SK-N-SH treated with all-trans-retinoic acid at 6 μM for 48 hours (cell line): ENCODE measurements at regions not wholly inside any gene's neighbourhood (a gene's known extent, or its start where the extent isn't known, plus 50 kb on each side); places are given as distances from the start of the nearest gene placed in this dataset.

Experiments
- ATAC-seq: fragments of 200-7000 bp; cut with Tn5 transposase; 3 replicates; pipeline ENCODE4 v1.9.1; 2020; ENCODE audit warnings: mild to moderate bottlenecking, moderate library complexity
- ARNTL ChIP-seq: fragments of 450-650 bp; formaldehyde crosslinking; IDR thresholded peaks from 2 replicates; pipeline ENCODE4 v1.5.0; 2020; ENCODE audit warnings: low read depth, mild to moderate bottlenecking, moderate library complexity, borderline replicate concordance
- CSDC2 ChIP-seq: fragments of 250-450 bp; sonication (Bioruptor Pico); IDR thresholded peaks from 2 replicates; pipeline ENCODE4 v1.5.0; 2020; ENCODE audit warnings: mild to moderate bottlenecking, moderate library complexity
- ESRRG ChIP-seq: fragments of 250-450 bp; sonication (Bioruptor Pico); IDR thresholded peaks from 2 replicates; pipeline ENCODE4 v1.6.1; 2021; ENCODE audit warnings: mild to moderate bottlenecking
- GLIS3 ChIP-seq: fragments of 250-450 bp; sonication (Bioruptor Pico); IDR thresholded peaks from 2 replicates; pipeline ENCODE4 v1.5.0; 2020; ENCODE audit warnings: mild to moderate bottlenecking, moderate library complexity
- ISL1 ChIP-seq: fragments of 250-450 bp; sonication (Bioruptor Pico); IDR thresholded peaks from 2 replicates; pipeline ENCODE4 v2.1.2; 2022; ENCODE audit warnings: mild to moderate bottlenecking, moderate library complexity
- OSR1 ChIP-seq: fragments of 250-450 bp; sonication (Bioruptor Pico); IDR thresholded peaks from 2 replicates; pipeline ENCODE4 v1.8.0; 2022; ENCODE audit warnings: moderate library complexity, mild to moderate bottlenecking, inconsistent platforms
- PPARA ChIP-seq: fragments of 250-450 bp; sonication (Bioruptor Pico); IDR thresholded peaks from 2 replicates; pipeline ENCODE4 v1.5.0; 2020; ENCODE audit warnings: mild to moderate bottlenecking, borderline replicate concordance
- RARB ChIP-seq: fragments of 250-450 bp; sonication (Bioruptor Pico); IDR thresholded peaks from 2 replicates; pipeline ENCODE4 v1.8.0; 2021; ENCODE audit warnings: mild to moderate bottlenecking, moderate library complexity
- SNAI2 ChIP-seq: fragments of 250-450 bp; sonication (Bioruptor Pico); IDR thresholded peaks from 2 replicates; pipeline ENCODE4 v1.5.0; 2020; ENCODE audit warnings: mild to moderate bottlenecking, moderate library complexity
- TCF4 ChIP-seq: fragments of 250-450 bp; sonication (Bioruptor Pico); IDR thresholded peaks from 2 replicates; pipeline ENCODE4 v1.8.0; 2021; ENCODE audit warnings: mild to moderate bottlenecking, moderate library complexity, borderline replicate concordance
- TOX ChIP-seq: fragments of 250-450 bp; sonication (Bioruptor Pico); IDR thresholded peaks from 2 replicates; pipeline ENCODE4 v1.8.0; 2021; ENCODE audit warnings: mild to moderate bottlenecking, moderate library complexity, borderline replicate concordance
- ZC3H10 ChIP-seq: fragments of 250-450 bp; sonication (Bioruptor Pico); IDR thresholded peaks from 2 replicates; pipeline ENCODE4 v1.5.1; 2021; ENCODE audit warnings: mild to moderate bottlenecking, moderate library complexity
- ZFP3 ChIP-seq: fragments of 250-450 bp; sonication (Bioruptor Pico); IDR thresholded peaks from 2 replicates; pipeline ENCODE4 v1.5.0; 2020; ENCODE audit warnings: mild to moderate bottlenecking, moderate library complexity
- ZFP30 ChIP-seq: fragments of 450-650 bp; formaldehyde crosslinking; IDR thresholded peaks from 2 replicates; pipeline ENCODE4 v1.5.0; 2022; ENCODE audit warnings: mild to moderate bottlenecking, moderate library complexity
- ZNF565 ChIP-seq: fragments of 450-650 bp; formaldehyde crosslinking; conservative IDR thresholded peaks from 2 replicates; pipeline ENCODE4 v1.5.0; 2020; ENCODE audit warnings: low read depth, mild to moderate bottlenecking, moderate library complexity
- ZNF70 ChIP-seq: fragments of 450-650 bp; formaldehyde crosslinking; IDR thresholded peaks from 2 replicates; pipeline ENCODE4 v1.5.0; 2020; ENCODE audit warnings: mild to moderate bottlenecking, moderate library complexity
- ZNF8 ChIP-seq: fragments of 450-650 bp; formaldehyde crosslinking; IDR thresholded peaks from 2 replicates; pipeline ENCODE4 v1.5.0; 2020; ENCODE audit warnings: mild to moderate bottlenecking, moderate library complexity
- TF ChIP-seq, protein P1 (sequence below): fragments of 250-450 bp; sonication (Bioruptor Pico); IDR thresholded peaks from 2 replicates; pipeline ENCODE4 v1.8.0; 2021; ENCODE audit warnings: low read depth, mild to moderate bottlenecking, moderate library complexity, borderline replicate concordance
- TF ChIP-seq, protein P2 (sequence below): fragments of 250-450 bp; sonication (Bioruptor Pico); IDR thresholded peaks from 2 replicates; pipeline ENCODE4 v1.5.1; 2020; ENCODE audit warnings: low read depth, mild to moderate bottlenecking, moderate library complexity
- TF ChIP-seq, protein P3 (sequence below): fragments of 250-450 bp; sonication (Bioruptor Pico); IDR thresholded peaks from 2 replicates; pipeline ENCODE4 v1.8.0; 2020; ENCODE audit warnings: mild to moderate bottlenecking, moderate library complexity, borderline replicate concordance
- TF ChIP-seq, protein P4 (sequence below): fragments of 250-450 bp; sonication (Bioruptor Pico); IDR thresholded peaks from 2 replicates; pipeline ENCODE4 v1.5.0; 2020; ENCODE audit warnings: mild to moderate bottlenecking, moderate library complexity

DNA sequence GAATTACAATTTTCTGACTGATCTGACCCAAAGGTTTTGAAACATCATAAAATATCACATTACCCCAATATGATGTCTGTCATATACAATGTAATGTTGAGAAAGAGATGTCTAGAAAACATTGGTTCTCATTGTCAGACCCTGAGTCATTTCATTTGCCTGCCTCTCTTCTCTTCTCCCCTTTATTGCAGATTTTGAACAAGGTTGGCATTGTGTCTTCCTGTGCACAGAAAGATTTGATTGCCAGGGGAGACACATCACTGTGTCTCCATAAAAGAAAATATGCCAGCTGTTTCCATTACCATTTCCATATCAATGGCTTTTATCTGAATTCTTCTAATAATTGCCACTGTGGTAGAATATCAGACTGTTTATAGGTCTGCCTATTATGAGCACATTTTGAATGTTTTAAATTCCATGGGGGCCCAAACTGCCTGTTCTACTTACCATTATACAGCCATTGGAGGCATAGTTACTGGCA, 65.6 kb downstream of the IFI44 start:
- peak; percentile 62 for ATAC-seq
- TF ChIP-seq, protein P1, sequence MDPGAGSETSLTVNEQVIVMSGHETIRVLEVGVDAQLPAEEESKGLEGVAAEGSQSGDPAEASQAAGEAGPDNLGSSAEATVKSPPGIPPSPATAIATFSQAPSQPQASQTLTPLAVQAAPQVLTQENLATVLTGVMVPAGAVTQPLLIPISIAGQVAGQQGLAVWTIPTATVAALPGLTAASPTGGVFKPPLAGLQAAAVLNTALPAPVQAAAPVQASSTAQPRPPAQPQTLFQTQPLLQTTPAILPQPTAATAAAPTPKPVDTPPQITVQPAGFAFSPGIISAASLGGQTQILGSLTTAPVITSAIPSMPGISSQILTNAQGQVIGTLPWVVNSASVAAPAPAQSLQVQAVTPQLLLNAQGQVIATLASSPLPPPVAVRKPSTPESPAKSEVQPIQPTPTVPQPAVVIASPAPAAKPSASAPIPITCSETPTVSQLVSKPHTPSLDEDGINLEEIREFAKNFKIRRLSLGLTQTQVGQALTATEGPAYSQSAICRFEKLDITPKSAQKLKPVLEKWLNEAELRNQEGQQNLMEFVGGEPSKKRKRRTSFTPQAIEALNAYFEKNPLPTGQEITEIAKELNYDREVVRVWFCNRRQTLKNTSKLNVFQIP: no peak
- TF ChIP-seq ZNF70 (CRISPR knock-in tag) (no peak), ISL1 (CRISPR knock-in tag) (peak; percentile 97), GLIS3 (CRISPR knock-in tag) (peak; percentile 63; the same call in 1 of the 2 replicates), TOX (CRISPR knock-in tag) (no peak), RARB (CRISPR knock-in tag) (no peak), ARNTL (CRISPR knock-in tag) (no peak), CSDC2 (CRISPR knock-in tag) (no peak), TCF4 (CRISPR knock-in tag) (no peak), ZC3H10 (no peak), PPARA (CRISPR knock-in tag) (no peak)
- TF ChIP-seq, protein P2, sequence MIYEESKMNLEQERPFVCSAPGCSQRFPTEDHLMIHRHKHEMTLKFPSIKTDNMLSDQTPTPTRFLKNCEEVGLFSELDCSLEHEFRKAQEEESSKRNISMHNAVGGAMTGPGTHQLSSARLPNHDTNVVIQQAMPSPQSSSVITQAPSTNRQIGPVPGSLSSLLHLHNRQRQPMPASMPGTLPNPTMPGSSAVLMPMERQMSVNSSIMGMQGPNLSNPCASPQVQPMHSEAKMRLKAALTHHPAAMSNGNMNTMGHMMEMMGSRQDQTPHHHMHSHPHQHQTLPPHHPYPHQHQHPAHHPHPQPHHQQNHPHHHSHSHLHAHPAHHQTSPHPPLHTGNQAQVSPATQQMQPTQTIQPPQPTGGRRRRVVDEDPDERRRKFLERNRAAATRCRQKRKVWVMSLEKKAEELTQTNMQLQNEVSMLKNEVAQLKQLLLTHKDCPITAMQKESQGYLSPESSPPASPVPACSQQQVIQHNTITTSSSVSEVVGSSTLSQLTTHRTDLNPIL (CRISPR knock-in tag): no peak; the same call in 1 of the 2 replicates
- TF ChIP-seq, protein P3, sequence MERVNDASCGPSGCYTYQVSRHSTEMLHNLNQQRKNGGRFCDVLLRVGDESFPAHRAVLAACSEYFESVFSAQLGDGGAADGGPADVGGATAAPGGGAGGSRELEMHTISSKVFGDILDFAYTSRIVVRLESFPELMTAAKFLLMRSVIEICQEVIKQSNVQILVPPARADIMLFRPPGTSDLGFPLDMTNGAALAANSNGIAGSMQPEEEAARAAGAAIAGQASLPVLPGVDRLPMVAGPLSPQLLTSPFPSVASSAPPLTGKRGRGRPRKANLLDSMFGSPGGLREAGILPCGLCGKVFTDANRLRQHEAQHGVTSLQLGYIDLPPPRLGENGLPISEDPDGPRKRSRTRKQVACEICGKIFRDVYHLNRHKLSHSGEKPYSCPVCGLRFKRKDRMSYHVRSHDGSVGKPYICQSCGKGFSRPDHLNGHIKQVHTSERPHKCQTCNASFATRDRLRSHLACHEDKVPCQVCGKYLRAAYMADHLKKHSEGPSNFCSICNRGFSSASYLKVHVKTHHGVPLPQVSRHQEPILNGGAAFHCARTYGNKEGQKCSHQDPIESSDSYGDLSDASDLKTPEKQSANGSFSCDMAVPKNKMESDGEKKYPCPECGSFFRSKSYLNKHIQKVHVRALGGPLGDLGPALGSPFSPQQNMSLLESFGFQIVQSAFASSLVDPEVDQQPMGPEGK (CRISPR knock-in tag): peak; percentile 42; the same call in 1 of the 2 replicates

DNA sequence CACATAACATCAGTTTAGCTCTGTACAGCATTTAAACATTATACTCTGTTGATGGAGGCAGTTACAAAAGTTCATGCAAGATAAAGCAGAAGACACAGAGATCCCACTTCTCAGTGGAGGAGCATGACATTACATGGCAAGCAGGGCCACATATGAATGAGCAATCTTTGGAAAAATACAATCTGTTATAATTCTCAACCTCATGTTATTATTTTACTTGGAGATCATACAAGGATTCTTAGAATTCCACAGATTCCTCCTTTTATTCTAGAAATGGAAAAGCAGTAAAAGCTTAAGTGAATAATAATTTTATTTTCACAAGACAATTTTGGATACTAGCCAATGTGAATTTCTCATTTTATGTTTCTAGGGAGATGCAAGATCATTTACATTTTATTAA, 66.6 kb downstream of the IFI44 start:
- TF ChIP-seq ZFP30 (CRISPR knock-in tag) (no peak), ISL1 (CRISPR knock-in tag) (peak; percentile 95)
- ATAC-seq: peak; percentile 38

DNA sequence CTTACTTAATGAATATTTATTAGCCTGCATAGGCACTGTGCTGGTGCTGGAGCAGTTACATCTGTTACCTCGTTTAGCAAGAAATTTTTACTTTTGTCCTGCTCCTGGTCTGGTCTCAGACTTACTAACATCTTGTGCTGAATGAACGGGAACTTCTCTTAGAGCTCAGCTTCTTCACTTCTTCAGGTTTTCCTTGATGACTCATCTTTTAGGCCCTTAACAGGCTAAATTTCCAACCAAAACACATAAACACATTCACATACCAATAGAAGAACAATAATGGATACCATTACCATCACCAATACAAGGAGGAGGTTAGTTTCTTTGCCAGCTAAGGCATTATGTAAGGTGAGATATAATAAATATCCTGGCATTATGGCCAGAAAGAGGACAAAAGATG, 68.9 kb downstream of the IFI44 start:
- no peak for TF ChIP-seq TCF4 (CRISPR knock-in tag)
- no peak for TF ChIP-seq ISL1 (CRISPR knock-in tag)
- TF ChIP-seq PPARA (CRISPR knock-in tag): no peak
- TF ChIP-seq ZNF565 (CRISPR knock-in tag): no peak
- TF ChIP-seq RARB (CRISPR knock-in tag): no peak
- TF ChIP-seq TOX (CRISPR knock-in tag): no peak
- TF ChIP-seq GLIS3 (CRISPR knock-in tag): no peak
- no peak for TF ChIP-seq ZNF70 (CRISPR knock-in tag)
- no peak for TF ChIP-seq ZNF8
- no peak for TF ChIP-seq SNAI2
- TF ChIP-seq ESRRG (CRISPR knock-in tag): no peak
- TF ChIP-seq, protein P2 (CRISPR knock-in tag): no peak
- no peak for TF ChIP-seq ARNTL (CRISPR knock-in tag)
- TF ChIP-seq, protein P3 (CRISPR knock-in tag): no peak
- ATAC-seq: no peak

DNA sequence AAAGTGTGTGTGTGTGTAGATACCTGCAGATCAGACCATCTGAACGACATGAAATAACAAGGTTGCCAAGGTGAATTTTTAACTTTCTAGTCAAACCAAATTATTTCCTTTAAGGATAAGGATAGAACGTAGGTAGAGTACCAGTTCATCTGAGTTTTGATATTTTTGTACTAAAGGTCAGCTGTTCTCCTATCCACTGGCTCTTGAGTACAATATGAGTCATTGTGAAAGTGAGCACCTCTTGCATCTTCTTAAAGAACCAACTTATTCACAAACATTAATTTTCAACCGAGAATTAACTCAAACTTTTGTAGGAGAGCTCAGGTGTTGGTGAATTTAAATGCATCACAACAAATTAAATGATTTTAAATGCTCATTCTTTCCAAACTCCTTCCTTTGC, 71.5 kb downstream of the IFI44 start:
- no peak for ATAC-seq
- TF ChIP-seq, protein P3 (CRISPR knock-in tag): no peak
- TF ChIP-seq ZNF8 (no peak), OSR1 (no peak), ZFP3 (CRISPR knock-in tag) (no peak), ESRRG (CRISPR knock-in tag) (no peak), TOX (CRISPR knock-in tag) (no peak)
- TF ChIP-seq, protein P2 (CRISPR knock-in tag): no peak
- TF ChIP-seq, protein P4, sequence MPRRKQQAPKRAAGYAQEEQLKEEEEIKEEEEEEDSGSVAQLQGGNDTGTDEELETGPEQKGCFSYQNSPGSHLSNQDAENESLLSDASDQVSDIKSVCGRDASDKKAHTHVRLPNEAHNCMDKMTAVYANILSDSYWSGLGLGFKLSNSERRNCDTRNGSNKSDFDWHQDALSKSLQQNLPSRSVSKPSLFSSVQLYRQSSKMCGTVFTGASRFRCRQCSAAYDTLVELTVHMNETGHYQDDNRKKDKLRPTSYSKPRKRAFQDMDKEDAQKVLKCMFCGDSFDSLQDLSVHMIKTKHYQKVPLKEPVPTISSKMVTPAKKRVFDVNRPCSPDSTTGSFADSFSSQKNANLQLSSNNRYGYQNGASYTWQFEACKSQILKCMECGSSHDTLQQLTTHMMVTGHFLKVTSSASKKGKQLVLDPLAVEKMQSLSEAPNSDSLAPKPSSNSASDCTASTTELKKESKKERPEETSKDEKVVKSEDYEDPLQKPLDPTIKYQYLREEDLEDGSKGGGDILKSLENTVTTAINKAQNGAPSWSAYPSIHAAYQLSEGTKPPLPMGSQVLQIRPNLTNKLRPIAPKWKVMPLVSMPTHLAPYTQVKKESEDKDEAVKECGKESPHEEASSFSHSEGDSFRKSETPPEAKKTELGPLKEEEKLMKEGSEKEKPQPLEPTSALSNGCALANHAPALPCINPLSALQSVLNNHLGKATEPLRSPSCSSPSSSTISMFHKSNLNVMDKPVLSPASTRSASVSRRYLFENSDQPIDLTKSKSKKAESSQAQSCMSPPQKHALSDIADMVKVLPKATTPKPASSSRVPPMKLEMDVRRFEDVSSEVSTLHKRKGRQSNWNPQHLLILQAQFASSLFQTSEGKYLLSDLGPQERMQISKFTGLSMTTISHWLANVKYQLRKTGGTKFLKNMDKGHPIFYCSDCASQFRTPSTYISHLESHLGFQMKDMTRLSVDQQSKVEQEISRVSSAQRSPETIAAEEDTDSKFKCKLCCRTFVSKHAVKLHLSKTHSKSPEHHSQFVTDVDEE (CRISPR knock-in tag): no peak
